GM19328 (cell line): ENCODE measurements at regions not wholly inside any gene's neighbourhood (a gene's known extent, or its start where the extent isn't known, plus 50 kb on each side); places are given as distances from the start of the nearest gene placed in this dataset.

Experiments used
- ATAC-seq: cut with Tn5 transposase; IDR thresholded peaks from one replicate; pipeline ENCODE4 v1.9.1; 2021; ENCODE audit warnings: mild to moderate bottlenecking, moderate library complexity; ENCODE audit not compliant: unreplicated experiment

- no peak for ATAC-seq
Observed at GRCh38 chr7:10798044-10798443, 175.6 kb upstream of the PHF14 start.

- ATAC-seq, result no peak
Observed at GRCh38 chr7:10799475-10799874, 174.2 kb upstream of the PHF14 start.

GRCh38 chr7:10802011-10802410 is 171.7 kb upstream of the PHF14 start:
- no peak for ATAC-seq

GRCh38 chr7:10802526-10802925 is 171.1 kb upstream of the PHF14 start:
- ATAC-seq, result no peak

- ATAC-seq, result no peak
Observed at GRCh38 chr7:10803720-10804119, 170.0 kb upstream of the PHF14 start.

- no peak for ATAC-seq
Observed at GRCh38 chr7:10804770-10805169, 168.9 kb upstream of the PHF14 start.

GRCh38 chr7:10815546-10815945 is 158.1 kb upstream of the PHF14 start:
- no peak for ATAC-seq

- ATAC-seq, result no peak
Observed at GRCh38 chr7:10821156-10821555, 152.5 kb upstream of the PHF14 start.

- ATAC-seq, result no peak
Observed at GRCh38 chr7:10824154-10824553, 149.5 kb upstream of the PHF14 start.

- ATAC-seq, result no peak
Observed at GRCh38 chr7:10838228-10838627, 135.4 kb upstream of the PHF14 start.

GRCh38 chr7:10845225-10845624 is 128.4 kb upstream of the PHF14 start:
- ATAC-seq, result no peak

GRCh38 chr7:10855583-10855982 is 118.1 kb upstream of the PHF14 start:
- no peak for ATAC-seq

- ATAC-seq, result no peak
Observed at GRCh38 chr7:10860516-10860915, 113.2 kb upstream of the PHF14 start.

- ATAC-seq, result no peak
Observed at GRCh38 chr7:10863476-10863875, 110.2 kb upstream of the PHF14 start.

GRCh38 chr7:10874666-10875065 is 99.0 kb upstream of the PHF14 start:
- no peak for ATAC-seq

- no peak for ATAC-seq
Observed at GRCh38 chr7:10875080-10875479, 98.6 kb upstream of the PHF14 start.

- peak; percentile 8 for ATAC-seq
Observed at GRCh38 chr7:10888861-10889260, 84.8 kb upstream of the PHF14 start.

- peak; percentile 97 for ATAC-seq
Observed at GRCh38 chr7:10889266-10889898, 84.3 kb upstream of the PHF14 start.

- ATAC-seq, result no peak
Observed at GRCh38 chr7:10908600-10908999, 65.1 kb upstream of the PHF14 start.

GRCh38 chr7:10910447-10910846 is 63.2 kb upstream of the PHF14 start:
- no peak for ATAC-seq

- no peak for ATAC-seq
Observed at GRCh38 chr7:10912077-10912476, 61.6 kb upstream of the PHF14 start.

GRCh38 chr7:10913457-10913856 is 60.2 kb upstream of the PHF14 start:
- ATAC-seq, result no peak

- ATAC-seq, result no peak
Observed at GRCh38 chr7:10918093-10918590, 55.5 kb upstream of the PHF14 start.
